ENCODE measurements at regions not wholly inside any gene's neighbourhood (a gene's known extent, or its start where the extent isn't known, plus 50 kb on each side); places are given as distances from the start of the nearest gene placed in this dataset.

GRCh38 chr4:62342346-62342745 is 1142.2 kb downstream of the ADGRL3 start:
- DNase-seq (ENCODE audit: low read depth) = no peak

DNA sequence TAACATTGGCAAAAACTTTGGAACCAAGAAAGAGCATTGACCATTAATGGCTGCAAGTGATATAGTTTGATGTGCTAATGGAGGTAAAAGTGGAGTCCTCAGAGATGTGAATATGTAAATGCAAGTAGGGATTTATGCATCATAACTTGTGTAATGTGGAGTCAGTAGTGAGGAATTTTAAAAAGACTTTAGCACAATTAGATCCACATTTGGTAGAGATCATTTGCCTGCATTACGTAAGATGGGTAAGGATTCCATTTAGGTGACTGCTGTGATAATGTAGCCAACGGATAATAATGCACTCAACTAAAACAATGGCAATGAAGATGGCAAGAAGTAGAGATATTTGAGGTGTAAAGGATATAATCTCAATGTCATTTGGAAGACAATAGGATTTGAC is 1128.4 kb downstream of the ADGRL3 start:
- DNase-seq (ENCODE audit: low read depth) = no peak

DNA sequence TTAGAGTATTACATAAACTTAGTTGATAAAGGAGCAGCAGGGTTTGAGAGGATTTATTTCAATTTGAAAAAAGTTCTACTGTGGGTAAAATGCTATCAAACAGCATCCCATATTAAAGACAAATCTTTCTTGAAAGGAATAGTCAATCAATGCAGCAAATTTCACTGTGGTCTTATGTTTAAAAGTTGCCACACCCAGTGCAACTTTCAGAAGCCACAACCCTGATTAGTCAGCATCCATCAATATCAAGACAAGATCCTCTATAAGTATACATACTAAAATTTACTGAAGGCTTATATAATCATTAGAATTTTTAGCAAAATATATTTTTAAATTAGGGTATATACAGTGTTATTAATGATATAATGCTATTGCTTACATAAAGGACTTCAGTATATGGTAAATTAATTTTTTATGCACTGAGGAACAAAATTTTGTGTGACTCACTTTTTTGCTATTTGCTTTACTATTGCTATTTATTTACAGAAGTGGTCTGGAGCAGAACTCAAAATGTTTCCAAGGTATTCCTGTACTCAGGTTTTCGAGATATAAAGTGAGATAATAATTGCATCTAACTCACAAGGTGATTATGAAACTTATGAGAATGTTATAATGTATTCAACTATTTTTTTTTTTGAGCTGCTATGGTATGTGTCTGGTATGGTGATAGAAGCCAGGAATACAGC is 1127.6 kb downstream of the ADGRL3 start:
- DNase-seq (ENCODE audit: low read depth) = no peak

DNA sequence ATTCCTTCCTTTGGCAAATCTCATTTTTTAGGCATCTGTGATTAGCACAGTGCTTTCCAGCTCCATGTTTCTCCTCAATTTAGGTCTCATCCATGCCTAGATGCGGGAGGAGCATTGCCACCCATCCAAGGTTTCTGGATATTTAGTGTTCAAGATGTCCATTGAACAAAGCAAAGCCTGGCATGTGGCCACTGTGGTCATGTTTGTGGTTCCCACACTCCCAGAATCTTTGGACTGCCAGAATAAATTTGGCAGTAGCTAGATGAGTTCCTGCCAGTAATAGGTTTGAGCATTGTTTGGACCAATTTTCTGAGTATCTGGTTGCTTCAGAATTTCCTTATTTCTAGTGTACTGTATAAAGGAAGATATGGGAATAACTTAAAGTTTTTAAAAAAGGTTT is 1124.1 kb downstream of the ADGRL3 start:
- DNase-seq (ENCODE audit: low read depth) = no peak

DNA sequence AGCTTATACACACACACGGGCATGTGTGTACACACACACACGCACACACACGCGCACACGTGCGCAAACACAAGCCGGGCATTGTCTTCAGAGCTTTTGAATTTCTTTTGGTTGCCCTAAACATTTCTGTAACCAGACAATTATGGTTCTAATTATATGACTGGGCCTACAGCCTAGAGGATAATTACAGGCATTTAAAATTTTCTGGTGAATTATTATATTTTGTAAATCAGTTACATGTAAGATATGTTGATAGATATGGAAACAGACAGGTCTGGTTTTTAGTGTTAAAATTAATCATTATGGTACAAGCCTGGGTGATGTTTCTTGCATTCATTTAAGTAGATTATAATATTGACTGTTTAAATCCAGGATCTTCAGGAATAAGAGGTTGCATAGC is 1120.5 kb downstream of the ADGRL3 start:
- DNase-seq (ENCODE audit: low read depth) = no peak

GRCh38 chr4:62302710-62303109 is 1102.6 kb downstream of the ADGRL3 start:
- DNase-seq (ENCODE audit: low read depth) = no peak

- DNase-seq (ENCODE audit: low read depth) = no peak
These were observed 1101.4 kb downstream of the ADGRL3 start for GRCh38 chr4:62301500-62301899.

DNA sequence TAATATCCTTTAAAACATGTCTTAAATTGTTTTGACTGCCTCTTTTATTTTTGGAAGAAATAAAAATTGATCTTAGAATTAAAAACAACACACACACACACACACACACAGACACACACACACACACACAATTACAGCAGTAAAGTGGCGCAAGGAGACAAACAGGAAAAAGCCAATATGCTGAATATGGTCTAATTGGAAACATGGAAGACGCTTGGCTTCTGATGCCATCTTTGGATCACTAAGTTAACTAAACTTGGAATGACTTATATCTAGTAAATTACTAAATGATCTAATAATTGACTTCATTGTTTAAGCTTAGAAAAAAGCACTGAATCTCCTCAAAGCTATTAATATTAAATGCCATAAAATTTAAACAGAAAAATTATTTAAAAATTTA is 1093.4 kb downstream of the ADGRL3 start:
- DNase-seq (ENCODE audit: low read depth) = no peak

DNA sequence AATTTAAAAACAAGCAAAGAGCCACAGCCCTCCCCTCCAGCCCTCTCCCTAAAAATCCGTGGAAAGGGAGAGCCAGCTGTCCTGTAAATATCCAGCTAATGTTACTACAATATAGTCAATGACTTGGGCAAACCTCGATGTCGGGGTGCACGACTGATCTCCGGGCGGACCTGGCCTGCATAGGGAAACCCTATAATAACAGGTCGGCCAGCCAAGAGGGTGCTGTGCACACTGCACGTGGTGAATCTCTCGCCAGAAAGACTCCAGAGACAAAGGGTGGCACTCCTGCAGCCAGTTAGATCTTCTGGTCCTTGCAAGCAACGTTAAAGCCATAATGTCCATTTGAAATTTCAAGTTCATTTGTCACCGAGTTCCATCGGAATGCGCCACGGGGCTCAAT is 1092.8 kb downstream of the ADGRL3 start:
- DNase-seq (ENCODE audit: low read depth) = no peak

- DNase-seq (ENCODE audit: low read depth) = no peak
These were observed 1088.8 kb downstream of the ADGRL3 start for GRCh38 chr4:62288808-62289541.

DNA sequence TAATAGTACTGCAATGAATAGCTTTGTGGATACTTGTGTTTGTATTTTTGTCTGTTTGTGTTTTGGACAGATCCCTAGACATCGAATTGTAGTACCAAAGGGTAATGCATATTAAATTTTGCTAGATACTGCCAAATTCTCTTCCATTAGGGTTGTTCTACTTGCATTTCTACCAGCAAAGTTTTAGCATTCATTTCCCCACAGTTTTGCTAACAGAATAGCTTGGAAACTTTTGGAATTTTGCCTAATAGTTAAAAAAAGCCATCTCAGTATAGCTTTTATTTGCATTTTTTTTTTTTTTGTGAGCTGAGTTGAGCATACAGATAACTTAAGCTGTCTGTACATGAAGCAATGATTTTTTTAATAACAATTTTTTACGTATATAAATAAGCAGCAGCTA is 1084.9 kb downstream of the ADGRL3 start:
- no peak for DNase-seq (ENCODE audit: low read depth)

DNA sequence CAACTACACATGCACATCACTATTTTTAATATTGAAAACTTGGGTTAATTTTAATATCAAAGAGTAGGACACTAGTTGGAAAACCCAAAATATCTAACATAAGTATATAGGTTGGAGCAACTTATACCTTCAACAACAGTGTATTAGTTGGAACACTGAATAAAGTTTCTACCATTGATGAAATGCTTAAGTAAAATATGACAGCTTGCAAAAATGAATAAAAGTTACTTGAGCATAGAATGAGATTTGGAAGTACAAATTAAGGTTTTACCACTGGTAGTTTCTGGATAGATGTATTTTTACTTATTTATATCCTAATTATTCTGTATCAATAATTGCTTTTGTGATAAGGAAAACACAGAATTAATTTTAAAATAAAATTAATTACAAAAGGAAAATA is 1079.6 kb downstream of the ADGRL3 start:
- DNase-seq (ENCODE audit: low read depth) = no peak

GRCh38 chr4:62275470-62275869 is 1075.3 kb downstream of the ADGRL3 start:
- no peak for DNase-seq (ENCODE audit: low read depth)

DNA sequence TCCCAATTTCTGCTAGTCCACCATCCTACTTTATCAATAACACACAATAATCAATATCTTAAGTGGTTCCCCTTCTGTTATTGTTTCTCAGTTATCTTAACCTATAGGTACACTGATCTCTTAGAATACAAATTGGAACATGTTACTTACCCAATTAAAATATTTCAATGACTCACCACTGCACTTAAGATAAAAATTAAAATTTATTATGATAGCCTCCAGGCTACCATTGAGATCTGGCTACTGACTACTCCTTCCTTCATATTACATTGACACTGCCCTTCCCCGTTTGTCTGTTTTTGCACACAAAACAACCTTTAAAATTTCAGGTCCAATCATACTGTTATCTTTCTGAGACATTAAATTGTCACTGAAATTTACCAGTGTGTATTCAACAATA is 1074.7 kb downstream of the ADGRL3 start:
- no peak for DNase-seq (ENCODE audit: low read depth)

GRCh38 chr4:62271107-62271506 is 1071.0 kb downstream of the ADGRL3 start:
- DNase-seq (ENCODE audit: low read depth) = no peak

DNA sequence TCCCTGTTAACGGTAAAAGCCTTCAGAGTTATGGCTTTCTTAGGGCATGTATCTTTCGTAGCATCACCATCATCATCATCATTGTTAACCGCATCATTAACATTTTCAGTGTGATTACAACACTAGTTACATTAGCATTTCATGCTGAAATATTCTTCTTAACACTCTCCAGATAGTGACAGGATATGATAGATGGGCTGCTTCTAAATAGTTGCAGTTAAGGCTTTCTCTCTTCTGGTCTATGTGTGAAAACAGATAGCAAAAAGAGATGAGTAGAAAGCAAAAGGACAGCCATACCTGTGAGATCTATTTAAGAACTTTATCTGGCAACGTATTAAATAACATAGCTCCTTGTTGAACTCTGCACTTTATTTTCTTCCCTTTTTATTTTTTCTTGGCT is 1069.8 kb downstream of the ADGRL3 start:
- DNase-seq (ENCODE audit: low read depth) = no peak

DNA sequence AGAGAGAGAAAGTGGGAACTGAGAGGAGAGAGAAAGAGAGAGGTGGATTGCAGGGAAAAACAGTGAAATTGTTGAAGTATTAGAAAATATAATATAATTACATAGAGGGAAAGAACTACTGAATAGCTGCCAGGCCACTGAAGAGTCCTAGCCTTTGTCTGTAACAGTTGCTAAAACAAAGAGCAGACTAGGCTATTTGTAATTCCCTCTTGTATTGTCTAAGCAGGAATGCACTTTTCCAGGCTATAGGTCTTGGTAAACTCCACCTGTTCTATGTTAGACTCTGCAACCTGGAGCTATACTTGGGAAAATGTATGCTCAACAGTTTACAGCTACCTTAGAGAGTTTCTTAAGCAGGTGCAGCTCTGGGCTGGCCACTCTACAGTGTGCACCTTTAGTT is 1063.3 kb downstream of the ADGRL3 start:
- no peak for DNase-seq (ENCODE audit: low read depth)

DNA sequence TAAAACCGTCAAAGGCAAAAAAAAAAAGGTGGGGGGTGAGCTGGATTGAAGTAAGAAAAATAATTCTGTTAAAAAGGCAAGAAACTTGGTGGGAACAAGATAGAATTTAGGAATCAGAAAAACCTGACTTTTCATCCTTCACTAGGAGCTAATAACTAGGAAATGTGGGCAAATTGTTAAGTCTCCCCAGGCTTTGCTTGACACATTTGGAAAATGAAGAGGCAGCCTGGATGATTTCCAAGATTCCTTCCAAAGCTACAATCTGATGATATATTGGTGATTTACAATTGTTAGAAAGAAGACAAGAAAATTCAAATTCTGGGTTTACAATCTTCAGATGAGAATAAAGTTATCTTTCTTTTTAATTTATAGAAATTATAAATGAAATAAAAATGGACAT is 1062.5 kb downstream of the ADGRL3 start:
- DNase-seq (ENCODE audit: low read depth) = no peak

- no peak for DNase-seq (ENCODE audit: low read depth)
These were observed 1060.1 kb downstream of the ADGRL3 start for GRCh38 chr4:62260254-62260653.

DNA sequence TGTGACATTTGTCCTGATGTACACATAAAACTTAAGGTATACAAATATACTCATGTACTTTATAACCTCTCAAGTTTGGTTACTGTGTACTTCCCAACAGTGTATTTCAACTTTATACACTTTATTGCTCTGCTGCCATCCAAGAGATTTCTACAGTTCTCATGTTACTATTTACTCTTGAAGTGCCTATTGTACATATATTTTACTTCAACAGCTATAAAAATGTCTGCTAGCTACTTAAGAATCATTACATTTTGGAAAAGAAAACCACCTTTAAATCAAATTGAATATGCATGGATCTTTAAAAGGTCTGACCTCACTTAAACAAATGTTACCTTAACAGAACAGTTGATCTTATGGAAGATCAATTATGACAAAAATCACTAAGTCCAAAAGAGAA is 1056.4 kb downstream of the ADGRL3 start:
- no peak for DNase-seq (ENCODE audit: low read depth)

DNA sequence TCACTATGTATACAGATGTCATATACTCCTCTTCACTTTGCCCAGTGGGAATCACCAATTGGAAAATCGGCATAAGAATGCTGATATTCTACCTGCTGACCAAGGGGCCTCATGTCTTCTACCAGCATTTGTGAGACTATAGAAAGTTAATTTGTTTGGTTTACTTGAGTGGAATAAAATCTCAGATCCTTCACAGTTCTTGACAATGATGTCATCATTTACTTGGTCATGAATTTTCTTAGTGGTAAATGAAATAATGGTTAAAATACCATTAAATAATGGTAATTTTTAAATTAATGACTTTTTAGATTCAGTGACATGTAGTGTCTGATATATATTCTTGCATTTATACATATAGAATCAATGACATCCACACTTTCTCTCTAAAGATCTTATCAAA is 1052.6 kb downstream of the ADGRL3 start:
- no peak for DNase-seq (ENCODE audit: low read depth)

GRCh38 chr4:62250100-62250499 is 1050.0 kb downstream of the ADGRL3 start:
- no peak for DNase-seq (ENCODE audit: low read depth)

- DNase-seq (ENCODE audit: low read depth) = no peak
These were observed 1043.8 kb downstream of the ADGRL3 start for GRCh38 chr4:62243895-62244294.

GRCh38 chr4:62235911-62236310 is 1035.8 kb downstream of the ADGRL3 start:
- no peak for DNase-seq (ENCODE audit: low read depth)
